Liver (tissue), 8 donors: ENCODE measurements at regions not wholly inside any gene's neighbourhood (a gene's known extent, or its start where the extent isn't known, plus 50 kb on each side); places are given as distances from the start of the nearest gene placed in this dataset.

Source experiments
- DNase-seq: peaks from one replicate; pipeline ENCODE4 v3.0.0-alpha.2; 2017; ENCODE audit warnings: low spot score
- H3K27ac ChIP-seq, 2 donors: one replicate each; pipeline ENCODE4 v1.7.0; 2013; ENCODE audit warnings: inconsistent platforms in 2 of 2, low read length in 2 of 2, control low read depth in 1 of 2, low read depth in 1 of 2, mild to moderate bottlenecking in 1 of 2
- H3K27me3 ChIP-seq, 4 donors: one replicate each; pipeline versions ENCODE4 v1.6.1 to v1.7.0; 2013; ENCODE audit warnings: low read length in 3 of 4, inconsistent platforms in 1 of 4, mild to moderate bottlenecking in 1 of 4, moderate library complexity in 1 of 4; ENCODE audit not compliant: control insufficient read depth in 4 of 4, insufficient read depth in 4 of 4
- H3K36me3 ChIP-seq, 4 donors: one replicate each; pipeline versions ENCODE4 v1.6.1 to v1.7.0; 2013; ENCODE audit warnings: low read length in 3 of 4, mild to moderate bottlenecking in 3 of 4, low read depth in 1 of 4, moderate library complexity in 1 of 4; ENCODE audit not compliant: control insufficient read depth in 4 of 4, insufficient read depth in 3 of 4
- H3K4me1 ChIP-seq, 4 donors: one replicate each; pipeline versions ENCODE4 v1.6.1 to v1.7.0; 2013; ENCODE audit warnings: low read length in 3 of 4, mild to moderate bottlenecking in 3 of 4, moderate library complexity in 1 of 4; ENCODE audit not compliant: control insufficient read depth in 4 of 4, insufficient read depth in 4 of 4
- H3K4me3 ChIP-seq, 3 donors: one replicate each; pipeline versions ENCODE4 v1.6.1 to v1.7.0; 2013; ENCODE audit warnings: low read length in 3 of 3, control low read depth in 1 of 3, low read depth in 1 of 3, mild to moderate bottlenecking in 1 of 3
- H3K9ac ChIP-seq, 2 donors: one replicate each; pipeline ENCODE4 v1.7.0; 2013; ENCODE audit warnings: low read length in 2 of 2, mild to moderate bottlenecking in 2 of 2, moderate library complexity in 2 of 2, control low read depth in 1 of 2, low read depth in 1 of 2
- H3K9me3 ChIP-seq, 4 donors: one replicate each; pipeline versions ENCODE4 v1.6.1 to v1.7.0; 2013; ENCODE audit warnings: low read length in 3 of 4; ENCODE audit not compliant: control insufficient read depth in 4 of 4
- CTCF ChIP-seq: fragments of 150-350 bp; IDR thresholded peaks from 2 replicates; pipeline ENCODE4 v1.5.1; 2017; ENCODE audit warnings: improper control_type of control experiment, low read depth, low read length; ENCODE audit not compliant: missing input control
- FOXA1 ChIP-seq: IDR thresholded peaks from 2 replicates; pipeline ENCODE4 v1.6.1; 2016; ENCODE audit warnings: antibody characterized with exemption
- FOXA2 ChIP-seq: IDR thresholded peaks from 2 replicates; pipeline ENCODE4 v1.6.1; 2016; ENCODE audit warnings: antibody characterized with exemption
- GABPA ChIP-seq, 2 donors: IDR thresholded peaks in 1 of 2; conservative IDR thresholded peaks in 1 of 2; 2 replicates each; pipeline ENCODE4 v1.6.1; 2016; ENCODE audit warnings: antibody characterized with exemption in 2 of 2, mild to moderate bottlenecking in 1 of 2, moderate library complexity in 1 of 2
- HNF4A ChIP-seq, 2 donors: conservative IDR thresholded peaks; 2 replicates each; pipeline ENCODE4 v1.6.1; 2016; ENCODE audit warnings: antibody characterized with exemption in 2 of 2, mild to moderate bottlenecking in 2 of 2
- HNF4G ChIP-seq: IDR thresholded peaks from 2 replicates; pipeline ENCODE4 v1.6.1; 2016; ENCODE audit warnings: antibody characterized with exemption
- JUND ChIP-seq, 2 donors: IDR thresholded peaks; 2 replicates each; pipeline ENCODE4 v1.6.1; 2016; ENCODE audit warnings: antibody characterized with exemption in 2 of 2
- MAX ChIP-seq: IDR thresholded peaks from 2 replicates; pipeline ENCODE4 v1.6.1; 2016; ENCODE audit warnings: antibody characterized with exemption
- NR2F2 ChIP-seq: IDR thresholded peaks from 2 replicates; pipeline ENCODE4 v1.6.1; 2016; ENCODE audit warnings: antibody characterized with exemption
- RAD21 ChIP-seq, 2 donors: IDR thresholded peaks; 2 replicates each; pipeline ENCODE4 v1.6.1; 2016; ENCODE audit warnings: antibody characterized with exemption in 2 of 2, mild to moderate bottlenecking in 2 of 2
- REST ChIP-seq: IDR thresholded peaks from 2 replicates; pipeline ENCODE4 v1.6.1; 2016; ENCODE audit warnings: antibody characterized with exemption, mild to moderate bottlenecking
- RXRA ChIP-seq, 2 donors: IDR thresholded peaks; 2 replicates each; pipeline ENCODE4 v1.6.1; 2017 to 2018; ENCODE audit warnings: antibody characterized with exemption in 2 of 2, mild to moderate bottlenecking in 1 of 2
- TAF1 ChIP-seq: conservative IDR thresholded peaks from 2 replicates; pipeline ENCODE4 v1.6.1; 2016; ENCODE audit warnings: antibody characterized with exemption, mild to moderate bottlenecking
- ZBTB33 ChIP-seq: IDR thresholded peaks from 2 replicates; pipeline ENCODE4 v1.6.1; 2016; ENCODE audit warnings: antibody characterized with exemption
- WGBS: extraction: QIAGEN DNeasy Blood & Tissue Kit; methylation state at CpG from one replicate; pipeline ENCODE4 v1.1.7; 2013; 5-methylcytosine and 5-hydroxymethylcytosine counted together
- donor health status: healthy.
- donor health status: healthy.
- donor health status: healthy.
- donor health status: healthy.
- donor health status: healthy.

- H3K9me3 ChIP-seq: peaks cover 0 to 2% (median 0%) of the 10 kb centered on the region in 4 donors
Measured at GRCh38 chr2:82913566-82913965, 1545.5 kb downstream of the SUCLG1 start.

GRCh38 chr2:82896117-82896516, 1563.0 kb downstream of the SUCLG1 start:
- Histone ChIP-seq H3K27me3 (no peaks in the 10 kb centered on the region), H3K4me1 (peaks cover 0 to 6% (median 0%) of the 10 kb centered on the region in 4 donors), H3K36me3 (no peaks in the 10 kb centered on the region), H3K9me3 (no peaks in the 10 kb centered on the region), H3K27ac (no peak overlapping the region), H3K4me3 (no peak overlapping the region), H3K9ac (no peak overlapping the region)
- no peak for DNase-seq
- WGBS: 92% methylated on average over 6 of the region's 6 CpGs
- TF ChIP-seq HNF4G: no peak
- TF ChIP-seq REST: no peak
- no peak for TF ChIP-seq HNF4A (conservative IDR thresholded peaks at IDR 0.05)
- no peak for TF ChIP-seq GABPA (IDR thresholded peaks at IDR 0.05 in 1 of 2, conservative IDR thresholded peaks at IDR 0.05 in 1 of 2)
- TF ChIP-seq FOXA1: no peak
- TF ChIP-seq RXRA (IDR thresholded peaks at IDR 0.05): no peak
- TF ChIP-seq NR2F2: no peak
- TF ChIP-seq ZBTB33: no peak
- no peak for TF ChIP-seq FOXA2
- no peak for TF ChIP-seq RAD21 (IDR thresholded peaks at IDR 0.05)
- TF ChIP-seq MAX: no peak
- TF ChIP-seq JUND (IDR thresholded peaks at IDR 0.05): no peak
- no peak for TF ChIP-seq CTCF
- TF ChIP-seq TAF1: no peak

More at GRCh38 chr2:82913566-82913965, 1545.5 kb downstream of the SUCLG1 start:
- 68% methylated on average over 2 of the region's 2 CpGs for WGBS
- no peaks in the 10 kb centered on the region for H3K36me3 ChIP-seq
- H3K4me1 ChIP-seq: no peaks in the 10 kb centered on the region
- no peak overlapping the region for H3K9ac ChIP-seq
- no peak overlapping the region for H3K27ac ChIP-seq
- TF ChIP-seq FOXA2 (no peak), ZBTB33 (no peak), HNF4A (conservative IDR thresholded peaks at IDR 0.05) (no peak), NR2F2 (no peak)
- DNase-seq: no peak
- no peaks in the 10 kb centered on the region for H3K27me3 ChIP-seq
- H3K4me3 ChIP-seq: no peak overlapping the region
